ENCODE measurements at regions not wholly inside any gene's neighbourhood (a gene's known extent, or its start where the extent isn't known, plus 50 kb on each side); places are given as distances from the start of the nearest gene placed in this dataset.

DNA sequence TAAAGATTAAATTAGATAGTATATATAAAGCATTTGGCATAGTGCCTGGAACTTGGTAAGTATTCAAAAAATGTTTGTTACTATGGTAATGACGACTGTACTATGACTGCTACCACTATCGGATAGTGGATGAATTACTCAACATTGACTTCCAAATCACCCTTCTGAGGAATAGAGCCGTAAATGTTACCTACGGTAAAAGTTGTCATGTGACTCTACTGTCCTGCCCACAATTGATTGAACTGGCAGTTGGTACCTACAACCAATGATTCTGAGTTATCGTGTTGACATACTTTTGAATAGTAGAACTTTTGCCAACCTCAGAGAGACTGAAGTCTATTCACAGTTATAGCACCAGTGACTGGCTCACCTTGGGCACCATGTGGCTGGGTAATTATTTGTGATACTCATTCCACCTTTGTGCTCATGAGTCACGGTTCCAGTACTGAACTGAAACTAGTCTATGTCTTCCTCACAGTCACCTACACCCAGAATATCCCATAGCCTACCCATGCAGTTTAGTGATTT lies 185.5 kb upstream of the PITX2 start:
- H3K18ac ChIP-seq (ENCODE audit: low read depth, low read length) = no peak overlapping the region

More for the DNA sequence above, 185.5 kb upstream of the PITX2 start:
- WGBS, 2 experiments (ENCODE audit: extremely low coverage in 2 of 2, insufficient read length in 1 of 2) = no CpG with 5 or more reads among the region's 6 CpGs
- no TSS peak for BruUV-seq (replicated peaks)
- TF ChIP-seq, protein P1, sequence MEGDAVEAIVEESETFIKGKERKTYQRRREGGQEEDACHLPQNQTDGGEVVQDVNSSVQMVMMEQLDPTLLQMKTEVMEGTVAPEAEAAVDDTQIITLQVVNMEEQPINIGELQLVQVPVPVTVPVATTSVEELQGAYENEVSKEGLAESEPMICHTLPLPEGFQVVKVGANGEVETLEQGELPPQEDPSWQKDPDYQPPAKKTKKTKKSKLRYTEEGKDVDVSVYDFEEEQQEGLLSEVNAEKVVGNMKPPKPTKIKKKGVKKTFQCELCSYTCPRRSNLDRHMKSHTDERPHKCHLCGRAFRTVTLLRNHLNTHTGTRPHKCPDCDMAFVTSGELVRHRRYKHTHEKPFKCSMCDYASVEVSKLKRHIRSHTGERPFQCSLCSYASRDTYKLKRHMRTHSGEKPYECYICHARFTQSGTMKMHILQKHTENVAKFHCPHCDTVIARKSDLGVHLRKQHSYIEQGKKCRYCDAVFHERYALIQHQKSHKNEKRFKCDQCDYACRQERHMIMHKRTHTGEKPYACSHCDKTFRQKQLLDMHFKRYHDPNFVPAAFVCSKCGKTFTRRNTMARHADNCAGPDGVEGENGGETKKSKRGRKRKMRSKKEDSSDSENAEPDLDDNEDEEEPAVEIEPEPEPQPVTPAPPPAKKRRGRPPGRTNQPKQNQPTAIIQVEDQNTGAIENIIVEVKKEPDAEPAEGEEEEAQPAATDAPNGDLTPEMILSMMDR (conservative IDR thresholded peaks at IDR 0.05; ENCODE audit: low read depth, low read length) = no peak
- TF ChIP-seq CEBPB (IDR thresholded peaks at IDR 0.05; ENCODE audit: low read depth, low read length) = 0 out of 2 replicates have a peak, but pooled peaks have one; percentile 2
- H2BK5ac ChIP-seq (ENCODE audit: low read depth, low read length, poor library complexity, severe bottlenecking) = no peak overlapping the region
- no peak overlapping the region for H3K4me3 ChIP-seq (ENCODE audit: insufficient read depth, low read depth, low read length)
- H2BK20ac ChIP-seq (ENCODE audit: low read depth, low read length) = no peak overlapping the region
- ChIA-PET CTCF (no interaction called here), POLR2A (ENCODE audit: unreplicated experiment) (no interaction called here)
- no peak overlapping the region for H2AFZ ChIP-seq (replicated peaks; ENCODE audit: low read length, poor library complexity)
- H4K20me1 ChIP-seq (ENCODE audit: insufficient read depth, low read length) = no peaks in the 10 kb centered on the region
- DNase-seq = peak; percentile 65
- peaks cover 2% of the 10 kb centered on the region; the same call in 1 of the 2 replicates for H3K4me1 ChIP-seq (ENCODE audit: control insufficient read depth, insufficient read depth, low read length)
- H3K9me3 ChIP-seq (ENCODE audit: control insufficient read depth, insufficient read depth, low read length) = no peaks in the 10 kb centered on the region
- H3K56ac ChIP-seq (ENCODE audit: extremely low read depth, insufficient read depth, low read length) = no peak overlapping the region
- H3K27ac ChIP-seq (ENCODE audit: insufficient read depth, low read length) = no peak overlapping the region
- H4K91ac ChIP-seq (ENCODE audit: insufficient read depth, low read depth, low read length) = no peak overlapping the region
- no peak overlapping the region for H2BK120ac ChIP-seq (ENCODE audit: low read depth, low read length)
- H3K23ac ChIP-seq (ENCODE audit: low read depth, low read length) = no peak overlapping the region
- H3K14ac ChIP-seq (replicated peaks; ENCODE audit: low read depth, low read length) = no peak overlapping the region; the same call in 1 of the 2 replicates
- H2BK15ac ChIP-seq (ENCODE audit: low read depth, low read length) = no peak overlapping the region
- no peaks in the 10 kb centered on the region for H3K9me1 ChIP-seq (ENCODE audit: insufficient read depth, low read length)
- no peak overlapping the region for H3K4ac ChIP-seq (ENCODE audit: low read depth, low read length)
- H3K79me1 ChIP-seq (ENCODE audit: low read depth in 1 of 2, low read length in 2 of 2) = no peaks in the 10 kb centered on the region
- H3K36me3 ChIP-seq (ENCODE audit: control insufficient read depth, insufficient read depth, low read length) = no peaks in the 10 kb centered on the region
- H4K8ac ChIP-seq (ENCODE audit: low read depth in 2 of 2, low read length in 2 of 2) = no peak overlapping the region
- H3K9ac ChIP-seq (ENCODE audit: low read depth, low read length) = no peak overlapping the region
- peak; percentile 59 for ATAC-seq (ENCODE audit: low read depth)
- H3K27me3 ChIP-seq (ENCODE audit: control insufficient read depth, insufficient read depth, low read length) = no peaks in the 10 kb centered on the region
- in situ Hi-C loops (cut with MboI; ENCODE audit: low sequenced_read_pairs) = no loop called here
- intact Hi-C loops (cut with micrococcal nuclease) = no loop called here
- no peak overlapping the region for H4K5ac ChIP-seq (ENCODE audit: low read depth, low read length)
- H2AK9ac ChIP-seq (replicated peaks; ENCODE audit: low read depth, low read length, poor library complexity) = no peak overlapping the region
- dilution Hi-C loops (cut with HindIII; ENCODE audit: low sequenced_read_pairs, unreplicated experiment) = no loop called here
- H3K4me2 ChIP-seq (ENCODE audit: low read depth, low read length) = no peak overlapping the region
- H2AK5ac ChIP-seq (ENCODE audit: low read depth, low read length) = no peak overlapping the region; the same call in 1 of the 2 replicates

All from IMR-90 (cell line).